HL-60/S4 treated with retinoic acid at 250 ng/mL for 4 days and 3 days (cell line): ENCODE measurements at regions not wholly inside any gene's neighbourhood (a gene's known extent, or its start where the extent isn't known, plus 50 kb on each side); places are given as distances from the start of the nearest gene placed in this dataset.

Experiments
- in situ Hi-C: fragments of 300-500 bp; cut with MboI; formaldehyde crosslinking; loops from 2 replicates; pipeline ENCODE4 v1.7.0; 2022; ENCODE audit warnings: low sequenced_read_pairs

- in situ Hi-C loops, result no loop called here
These were observed 118.9 kb upstream of the UBL3 start for GRCh38 chr13:29969286-29969685.

- in situ Hi-C loops, result no loop called here
These were observed 113.9 kb upstream of the UBL3 start for GRCh38 chr13:29964181-29964845.

GRCh38 chr13:29963089-29963488, 112.7 kb upstream of the UBL3 start:
- in situ Hi-C loops, result no loop called here

- in situ Hi-C loops, result no loop called here
These were observed 110.7 kb upstream of the UBL3 start for GRCh38 chr13:29961036-29961670.

DNA sequence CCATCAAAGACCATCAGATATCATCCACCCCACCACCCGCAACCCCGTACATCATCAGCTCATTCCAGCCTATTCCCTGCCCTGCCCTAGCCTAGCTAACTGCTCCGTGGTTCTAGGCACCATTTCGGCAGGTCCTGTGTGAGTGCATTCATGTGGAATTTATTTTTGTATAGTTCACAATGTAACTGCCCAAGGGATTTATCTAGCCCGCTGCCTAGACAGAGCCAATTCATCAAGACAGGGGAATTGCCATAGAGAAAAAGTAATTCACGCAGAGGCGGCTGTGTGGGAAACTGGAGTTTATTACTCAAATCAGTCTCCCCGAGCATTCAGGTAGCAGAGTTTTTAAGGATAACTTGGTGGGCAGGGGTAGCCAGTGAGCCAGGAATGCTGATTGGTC, 109.2 kb upstream of the UBL3 start:
- in situ Hi-C loops, result no loop called here

DNA sequence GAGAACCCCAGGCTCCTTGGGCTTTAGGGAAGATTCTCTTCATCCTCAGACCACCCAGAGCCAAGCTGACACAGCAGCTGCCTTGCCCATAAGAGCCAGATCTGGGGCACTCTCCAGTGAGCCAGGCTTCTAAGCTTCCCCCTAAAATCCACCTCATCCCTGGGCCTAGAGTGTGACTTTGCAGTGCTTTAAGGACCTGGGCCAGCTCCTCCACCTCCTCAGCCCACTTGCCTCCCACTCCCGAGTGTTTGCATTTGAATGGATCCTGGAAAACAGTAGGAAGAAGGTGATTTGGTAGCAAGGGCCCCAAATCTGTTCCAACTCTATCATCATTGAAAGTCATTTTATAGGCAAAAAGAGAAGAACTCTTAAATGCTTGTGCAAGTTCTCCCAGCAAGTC, 108.7 kb upstream of the UBL3 start:
- in situ Hi-C loops, result no loop called here

DNA sequence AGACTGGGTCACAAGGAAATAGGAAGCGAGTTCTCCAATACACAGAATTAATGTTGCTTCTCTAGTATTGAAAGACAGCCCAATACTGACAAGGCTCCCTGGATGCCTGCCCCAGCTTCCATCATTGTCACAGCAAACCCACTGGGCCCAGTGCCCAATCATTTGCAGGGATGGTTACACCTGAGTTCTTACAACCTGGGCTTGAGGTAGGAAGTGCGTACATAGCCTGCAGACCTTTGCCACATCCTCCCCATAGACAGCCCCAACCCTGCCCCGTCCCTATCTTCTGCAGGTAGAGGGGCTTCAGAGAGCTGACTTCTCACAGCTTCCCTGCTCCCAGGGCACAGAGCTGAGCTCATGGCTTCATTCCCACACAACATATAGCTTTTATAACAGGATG, 108.1 kb upstream of the UBL3 start:
- in situ Hi-C loops, result no loop called here

- in situ Hi-C loops, result no loop called here
These were observed 106.9 kb upstream of the UBL3 start for GRCh38 chr13:29957320-29957719.

GRCh38 chr13:29956853-29957252, 106.4 kb upstream of the UBL3 start:
- in situ Hi-C loops, result no loop called here

- in situ Hi-C loops, result no loop called here
These were observed 104.8 kb upstream of the UBL3 start for GRCh38 chr13:29955137-29955650.

DNA sequence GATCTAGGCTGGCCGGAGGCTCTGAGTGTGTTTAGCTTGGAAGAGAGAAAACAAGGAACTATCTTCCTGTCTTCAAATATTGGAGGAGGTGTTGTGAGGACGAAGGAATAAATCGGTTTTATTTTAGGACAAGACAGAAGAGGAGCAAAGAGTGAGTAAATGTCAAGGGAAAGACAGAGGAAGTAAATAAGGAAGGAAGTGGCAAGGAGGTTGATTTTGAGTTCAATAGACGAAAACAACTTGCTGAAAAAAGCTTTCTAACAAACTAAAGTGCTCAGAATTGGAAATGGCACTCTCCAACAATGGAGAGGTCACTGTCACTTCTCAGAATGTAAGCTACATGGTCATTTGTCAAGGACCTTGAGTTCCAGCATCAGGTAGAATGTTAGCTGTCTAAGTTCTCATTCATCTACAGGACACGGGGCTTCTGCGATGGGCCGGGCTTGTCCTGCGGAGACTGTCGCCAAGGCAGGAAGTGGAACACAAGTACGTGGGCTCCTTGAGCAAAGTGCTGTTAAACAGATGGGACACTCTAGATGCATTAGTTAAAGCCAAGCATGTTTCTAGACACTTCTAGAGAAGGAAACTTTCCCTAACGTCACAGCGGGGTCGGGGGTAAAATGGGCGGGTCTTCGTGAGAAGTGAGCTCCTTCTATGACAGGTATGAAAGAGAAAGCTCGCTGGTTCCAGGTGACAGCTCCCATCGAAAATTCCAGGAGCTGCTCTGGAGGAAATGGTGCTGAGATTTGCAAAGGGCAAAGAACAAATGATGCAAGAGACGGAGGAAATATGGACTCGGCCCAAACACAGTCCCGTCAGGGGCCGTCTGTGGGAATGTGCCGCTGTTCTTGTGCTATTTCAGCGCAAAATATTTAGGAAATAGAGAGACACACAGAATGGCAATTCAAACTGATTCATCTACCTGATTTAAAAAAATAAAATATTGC, 103.9 kb upstream of the UBL3 start:
- in situ Hi-C loops, result no loop called here

DNA sequence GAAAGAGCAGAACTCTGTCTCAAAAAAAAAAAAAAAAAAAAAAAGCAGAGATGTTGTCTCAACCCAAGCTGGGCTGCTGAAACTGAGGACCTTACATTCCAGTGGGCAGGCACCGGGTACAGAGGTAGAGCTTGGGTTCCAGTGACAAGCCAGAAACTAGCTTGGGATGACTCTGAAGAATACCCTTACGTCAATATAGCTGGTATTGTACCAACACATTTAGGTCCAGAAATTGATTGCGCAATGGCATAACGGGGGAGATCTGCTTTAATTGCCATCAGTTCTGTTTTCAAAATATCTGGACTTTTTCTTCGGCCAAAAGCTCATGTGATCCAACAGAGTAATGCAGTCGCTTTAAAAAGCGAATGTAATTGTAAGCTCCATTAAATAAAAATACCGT, 103.1 kb upstream of the UBL3 start:
- in situ Hi-C loops, result no loop called here

- in situ Hi-C loops, result no loop called here
These were observed 101.8 kb upstream of the UBL3 start for GRCh38 chr13:29952245-29952644.

GRCh38 chr13:29948791-29949190, 98.4 kb upstream of the UBL3 start:
- in situ Hi-C loops, result no loop called here

DNA sequence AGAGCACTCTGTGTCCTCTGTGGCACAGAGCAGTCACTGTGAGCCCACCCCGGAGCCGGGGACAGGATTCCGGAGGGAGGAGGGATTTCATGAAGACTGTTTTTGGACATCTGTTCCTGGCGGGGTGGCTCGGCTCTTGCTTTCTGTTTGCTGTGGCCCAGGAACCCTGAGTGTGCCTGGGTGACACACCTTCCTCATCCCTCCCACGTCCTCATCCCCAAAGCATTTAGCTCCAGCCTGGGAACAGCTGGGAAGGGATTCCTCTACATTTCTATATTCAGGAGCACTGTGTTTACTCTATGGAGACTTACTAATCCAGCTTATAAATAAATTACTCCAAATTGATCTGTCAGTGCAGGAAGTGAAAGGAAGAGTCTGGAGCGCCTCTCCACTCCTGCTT, 97.8 kb upstream of the UBL3 start:
- in situ Hi-C loops, result no loop called here

- in situ Hi-C loops, result no loop called here
These were observed 97.4 kb upstream of the UBL3 start for GRCh38 chr13:29947839-29948238.

DNA sequence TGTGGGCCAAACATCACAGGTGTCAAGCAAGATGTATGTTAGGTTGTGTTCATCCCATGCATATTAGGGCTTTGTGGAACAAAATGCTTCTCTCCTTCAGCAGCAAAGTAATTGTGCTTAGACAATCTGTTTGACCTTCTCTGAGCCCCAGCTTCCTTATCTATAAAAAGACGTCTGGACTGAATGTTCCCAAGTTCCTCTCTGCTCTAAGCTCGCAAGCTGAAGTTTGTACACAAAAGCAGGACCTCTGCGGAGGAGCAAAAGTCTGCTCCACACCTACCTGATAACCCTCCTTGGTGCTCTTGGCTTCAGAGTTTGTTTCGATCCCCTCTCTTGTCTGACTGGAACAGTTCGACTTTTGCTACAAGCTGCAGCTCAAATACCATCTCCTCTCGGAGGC, 95.7 kb upstream of the UBL3 start:
- in situ Hi-C loops, result no loop called here

GRCh38 chr13:29943686-29944085, 93.3 kb upstream of the UBL3 start:
- in situ Hi-C loops, result no loop called here

- in situ Hi-C loops, result no loop called here
These were observed 92.9 kb upstream of the UBL3 start for GRCh38 chr13:29943273-29943672.

DNA sequence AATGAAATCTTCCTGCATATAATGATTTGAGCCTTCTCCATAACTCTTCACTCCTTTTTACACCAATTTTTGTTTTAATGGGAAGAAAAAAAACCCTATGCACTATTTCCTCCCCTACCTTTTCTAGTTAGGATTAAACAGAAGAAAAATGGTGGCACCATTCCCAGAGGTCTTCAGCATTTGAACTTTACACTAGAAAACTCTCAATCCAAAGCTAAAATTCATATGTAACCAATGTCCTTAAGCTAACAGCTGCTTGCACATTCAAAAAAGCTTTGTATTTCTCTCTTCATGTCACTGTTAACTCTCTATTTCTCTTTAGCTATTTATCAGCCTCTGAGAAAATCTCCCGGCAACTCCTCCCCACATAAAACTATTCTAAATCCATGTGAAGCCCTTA, 90.3 kb upstream of the UBL3 start:
- in situ Hi-C loops, result no loop called here

DNA sequence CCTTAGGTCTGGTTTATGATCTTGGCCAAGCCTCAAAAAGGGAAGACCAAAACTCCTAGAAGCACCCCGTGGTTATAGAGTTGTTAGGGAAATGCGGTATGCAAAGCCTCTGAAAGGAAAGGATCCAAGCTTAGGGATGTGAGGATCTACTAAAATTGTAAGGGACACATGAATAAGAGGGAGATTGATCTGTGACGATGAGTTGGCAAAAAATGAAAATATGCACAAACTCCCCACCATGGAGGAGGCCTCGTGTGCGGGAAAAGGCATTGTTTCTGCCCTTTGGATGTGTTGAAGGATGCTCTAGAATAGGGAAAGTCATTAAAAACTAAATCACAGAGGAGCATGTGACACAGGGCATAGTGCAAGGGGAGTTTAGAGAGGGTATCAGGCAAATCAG, 88.7 kb upstream of the UBL3 start:
- in situ Hi-C loops, result no loop called here

DNA sequence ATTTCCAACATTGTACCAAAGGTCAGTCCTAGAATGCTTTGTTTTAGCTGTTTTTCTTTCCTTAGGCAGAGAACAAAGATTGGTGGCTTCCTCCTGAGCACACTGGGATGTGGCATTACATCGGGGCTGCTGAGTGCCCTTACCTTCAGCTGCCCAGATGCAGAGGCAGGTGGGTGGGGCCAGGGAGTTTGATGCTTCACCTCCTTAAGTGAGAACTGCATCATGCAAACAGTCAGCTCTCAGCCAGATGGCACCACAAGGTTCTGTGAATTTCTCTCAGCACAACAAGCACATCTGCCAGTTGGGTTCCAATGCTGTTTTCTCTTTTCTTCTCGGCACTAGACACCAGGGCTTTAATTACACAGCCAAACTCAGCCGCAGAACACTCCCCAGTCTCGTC, 87.4 kb upstream of the UBL3 start:
- in situ Hi-C loops, result no loop called here
